ENCODE measurements at regions not wholly inside any gene's neighbourhood (a gene's known extent, or its start where the extent isn't known, plus 50 kb on each side); places are given as distances from the start of the nearest gene placed in this dataset.

- TF ChIP-seq, protein P1, sequence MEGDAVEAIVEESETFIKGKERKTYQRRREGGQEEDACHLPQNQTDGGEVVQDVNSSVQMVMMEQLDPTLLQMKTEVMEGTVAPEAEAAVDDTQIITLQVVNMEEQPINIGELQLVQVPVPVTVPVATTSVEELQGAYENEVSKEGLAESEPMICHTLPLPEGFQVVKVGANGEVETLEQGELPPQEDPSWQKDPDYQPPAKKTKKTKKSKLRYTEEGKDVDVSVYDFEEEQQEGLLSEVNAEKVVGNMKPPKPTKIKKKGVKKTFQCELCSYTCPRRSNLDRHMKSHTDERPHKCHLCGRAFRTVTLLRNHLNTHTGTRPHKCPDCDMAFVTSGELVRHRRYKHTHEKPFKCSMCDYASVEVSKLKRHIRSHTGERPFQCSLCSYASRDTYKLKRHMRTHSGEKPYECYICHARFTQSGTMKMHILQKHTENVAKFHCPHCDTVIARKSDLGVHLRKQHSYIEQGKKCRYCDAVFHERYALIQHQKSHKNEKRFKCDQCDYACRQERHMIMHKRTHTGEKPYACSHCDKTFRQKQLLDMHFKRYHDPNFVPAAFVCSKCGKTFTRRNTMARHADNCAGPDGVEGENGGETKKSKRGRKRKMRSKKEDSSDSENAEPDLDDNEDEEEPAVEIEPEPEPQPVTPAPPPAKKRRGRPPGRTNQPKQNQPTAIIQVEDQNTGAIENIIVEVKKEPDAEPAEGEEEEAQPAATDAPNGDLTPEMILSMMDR (conservative IDR thresholded peaks at IDR 0.05; ENCODE audit: low read depth, low read length): no peak
- DNase-seq (ENCODE audit: low read depth): no peak
- no peak overlapping the region for H3K4me3 ChIP-seq (ENCODE audit: low read depth, low read length)
These were observed 60.4 kb upstream of the SNTG2 start for GRCh38 chr2:890214-890613.

DNA sequence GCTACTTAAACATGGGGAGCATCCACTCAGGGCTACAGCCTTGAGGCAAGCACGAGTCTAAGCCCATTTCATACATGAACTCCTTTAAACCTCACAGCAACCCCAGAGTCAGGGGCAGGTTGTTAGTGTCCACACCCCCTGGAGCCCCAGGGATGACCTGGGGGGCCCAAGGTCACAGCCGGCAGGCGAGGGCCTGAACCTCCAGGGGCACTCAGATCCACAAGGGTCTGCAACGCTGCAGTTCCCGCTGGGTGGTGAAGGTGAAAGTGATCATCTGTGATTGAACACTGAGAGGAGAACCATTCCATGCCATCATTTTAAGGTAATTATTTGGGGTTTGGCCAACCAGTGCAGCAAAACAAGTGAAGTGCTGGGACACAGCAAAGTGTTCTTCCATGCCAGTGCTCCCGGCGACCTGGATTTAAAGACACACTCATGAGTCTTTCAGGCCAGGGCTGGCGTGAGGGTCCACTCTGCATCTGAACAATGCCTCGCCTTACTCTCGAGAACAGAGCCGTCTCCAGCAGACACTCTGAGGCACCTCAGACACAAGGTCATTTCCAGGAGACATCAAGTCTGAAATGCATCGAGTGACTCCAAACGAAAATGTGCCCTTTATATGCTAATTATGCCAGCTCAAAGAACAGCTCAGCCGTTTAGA is 61.6 kb upstream of the SNTG2 start:
- TF ChIP-seq, protein P1 (conservative IDR thresholded peaks at IDR 0.05; ENCODE audit: low read depth, low read length): no peak
- no peak overlapping the region for H3K4me3 ChIP-seq (ENCODE audit: low read depth, low read length)
- DNase-seq (ENCODE audit: low read depth): no peak

- TF ChIP-seq, protein P1 (conservative IDR thresholded peaks at IDR 0.05; ENCODE audit: low read depth, low read length): no peak
- no peak overlapping the region for H3K4me3 ChIP-seq (ENCODE audit: low read depth, low read length)
- no peak for DNase-seq (ENCODE audit: low read depth)
These were observed 62.3 kb upstream of the SNTG2 start for GRCh38 chr2:888211-888801.

GRCh38 chr2:887639-888038 is 63.0 kb upstream of the SNTG2 start:
- DNase-seq (ENCODE audit: low read depth): no peak
- no peak overlapping the region for H3K4me3 ChIP-seq (ENCODE audit: low read depth, low read length)
- TF ChIP-seq, protein P1 (conservative IDR thresholded peaks at IDR 0.05; ENCODE audit: low read depth, low read length): no peak

- TF ChIP-seq, protein P1 (conservative IDR thresholded peaks at IDR 0.05; ENCODE audit: low read depth, low read length): no peak
- DNase-seq (ENCODE audit: low read depth): no peak
- no peak overlapping the region for H3K4me3 ChIP-seq (ENCODE audit: low read depth, low read length)
These were observed 64.3 kb upstream of the SNTG2 start for GRCh38 chr2:886072-887022.

GRCh38 chr2:885230-886071 is 65.2 kb upstream of the SNTG2 start:
- TF ChIP-seq, protein P1 (conservative IDR thresholded peaks at IDR 0.05; ENCODE audit: low read depth, low read length): no peak
- H3K4me3 ChIP-seq (ENCODE audit: low read depth, low read length): no peak overlapping the region
- no peak for DNase-seq (ENCODE audit: low read depth)
